Renal cortical epithelial cell (primary cell): ENCODE measurements at regions not wholly inside any gene's neighbourhood (a gene's known extent, or its start where the extent isn't known, plus 50 kb on each side); places are given as distances from the start of the nearest gene placed in this dataset.

ENCODE experiments used
- DNase-seq: peaks from one replicate; pipeline ENCODE4 v3.0.0-alpha.2; 2011; ENCODE audit warnings: low read depth

GRCh38 chr2:71937396-71937795 is 210.3 kb downstream of the CYP26B1 start:
- DNase-seq = no peak

- DNase-seq = no peak
These were observed 211.3 kb downstream of the CYP26B1 start for GRCh38 chr2:71936076-71937030.

- no peak for DNase-seq
These were observed 212.3 kb downstream of the CYP26B1 start for GRCh38 chr2:71935262-71935848.

- no peak for DNase-seq
These were observed 212.9 kb downstream of the CYP26B1 start for GRCh38 chr2:71934595-71935261.

- no peak for DNase-seq
These were observed 213.4 kb downstream of the CYP26B1 start for GRCh38 chr2:71934320-71934593.

GRCh38 chr2:71933467-71934319 is 214.0 kb downstream of the CYP26B1 start:
- DNase-seq = no peak

GRCh38 chr2:71932780-71933466 is 214.7 kb downstream of the CYP26B1 start:
- DNase-seq = no peak

GRCh38 chr2:71932037-71932779 is 215.5 kb downstream of the CYP26B1 start:
- DNase-seq = no peak

GRCh38 chr2:71930049-71930681 is 217.5 kb downstream of the CYP26B1 start:
- no peak for DNase-seq

GRCh38 chr2:71929482-71929772 is 218.2 kb downstream of the CYP26B1 start:
- DNase-seq = no peak

- no peak for DNase-seq
These were observed 218.8 kb downstream of the CYP26B1 start for GRCh38 chr2:71928734-71929481.

GRCh38 chr2:71927757-71928715 is 219.6 kb downstream of the CYP26B1 start:
- no peak for DNase-seq

GRCh38 chr2:71926876-71927756 is 220.5 kb downstream of the CYP26B1 start:
- no peak for DNase-seq

- DNase-seq = no peak
These were observed 221.6 kb downstream of the CYP26B1 start for GRCh38 chr2:71926089-71926447.

GRCh38 chr2:71925268-71926088 is 222.2 kb downstream of the CYP26B1 start:
- DNase-seq = no peak

GRCh38 chr2:71923887-71924533 is 223.7 kb downstream of the CYP26B1 start:
- peak; percentile 57 for DNase-seq
